MM.1S (cell line): ENCODE measurements at regions not wholly inside any gene's neighbourhood (a gene's known extent, or its start where the extent isn't known, plus 50 kb on each side); places are given as distances from the start of the nearest gene placed in this dataset.

Experiments used
- CTCF ChIP-seq: fragments of 300-600 bp; sonication (generic); IDR thresholded peaks from 2 replicates; pipeline ENCODE4 v1.5.1; 2016; ENCODE audit warnings: antibody characterized with exemption, low read length, mixed read lengths
- EZH2 ChIP-seq: fragments of 300-600 bp; sonication (generic); optimal IDR thresholded peaks from 2 replicates; pipeline ENCODE3; 2017; ENCODE audit warnings: low read depth, mild to moderate bottlenecking, antibody characterized with exemption, low read length, mixed read lengths
- EZH2phosphoT487 ChIP-seq: fragments of 300-600 bp; sonication (generic); IDR thresholded peaks from 2 replicates; pipeline ENCODE4 v1.6.1; 2018; ENCODE audit warnings: antibody characterized with exemption, low read length

- TF ChIP-seq CTCF (no peak), EZH2 (no peak), EZH2phosphoT487 (no peak)
Measured at GRCh38 chr9:2964470-2964869, 120.6 kb upstream of the PUM3 start.
